Ammon's horn (tissue), 1 donor: ENCODE measurements at regions not wholly inside any gene's neighbourhood (a gene's known extent, or its start where the extent isn't known, plus 50 kb on each side); places are given as distances from the start of the nearest gene placed in this dataset.

Experiments
- DNase-seq: peaks from one replicate; pipeline ENCODE4 v3.0.0-alpha.2; 2016; ENCODE audit warnings: low spot score

GRCh38 chr17:79444198-79444597 lies 166.7 kb downstream of the RBFOX3 start:
- DNase-seq, result no peak

- no peak for DNase-seq
Measured at GRCh38 chr17:79443026-79443425, 167.8 kb downstream of the RBFOX3 start.

GRCh38 chr17:79441356-79442160 lies 169.3 kb downstream of the RBFOX3 start:
- no peak for DNase-seq

GRCh38 chr17:79440251-79440650 lies 170.6 kb downstream of the RBFOX3 start:
- DNase-seq, result no peak

GRCh38 chr17:79439493-79439892 lies 171.4 kb downstream of the RBFOX3 start:
- no peak for DNase-seq

GRCh38 chr17:79438546-79439334 lies 172.1 kb downstream of the RBFOX3 start:
- no peak for DNase-seq

GRCh38 chr17:79438058-79438457 lies 172.8 kb downstream of the RBFOX3 start:
- no peak for DNase-seq

GRCh38 chr17:79437081-79437480 lies 173.8 kb downstream of the RBFOX3 start:
- DNase-seq, result no peak

GRCh38 chr17:79435962-79436361 lies 174.9 kb downstream of the RBFOX3 start:
- no peak for DNase-seq

- DNase-seq, result no peak
Measured at GRCh38 chr17:79435296-79435695, 175.6 kb downstream of the RBFOX3 start.

- no peak for DNase-seq
Measured at GRCh38 chr17:79434215-79434614, 176.6 kb downstream of the RBFOX3 start.

GRCh38 chr17:79433379-79433778 lies 177.5 kb downstream of the RBFOX3 start:
- no peak for DNase-seq

- no peak for DNase-seq
Measured at GRCh38 chr17:79431175-79431574, 179.7 kb downstream of the RBFOX3 start.

- no peak for DNase-seq
Measured at GRCh38 chr17:79429864-79430494, 180.9 kb downstream of the RBFOX3 start.

- DNase-seq, result no peak
Measured at GRCh38 chr17:79428988-79429387, 181.9 kb downstream of the RBFOX3 start.

GRCh38 chr17:79427621-79428539 lies 183.0 kb downstream of the RBFOX3 start:
- DNase-seq, result no peak

GRCh38 chr17:79425686-79426085 lies 185.2 kb downstream of the RBFOX3 start:
- DNase-seq, result no peak

- DNase-seq, result no peak
Measured at GRCh38 chr17:79424471-79425185, 186.2 kb downstream of the RBFOX3 start.

GRCh38 chr17:79423811-79424465 lies 186.9 kb downstream of the RBFOX3 start:
- DNase-seq, result no peak

GRCh38 chr17:79422236-79422635 lies 188.6 kb downstream of the RBFOX3 start:
- DNase-seq, result no peak
